ENCODE measurements at regions not wholly inside any gene's neighbourhood (a gene's known extent, or its start where the extent isn't known, plus 50 kb on each side); places are given as distances from the start of the nearest gene placed in this dataset.

DNA sequence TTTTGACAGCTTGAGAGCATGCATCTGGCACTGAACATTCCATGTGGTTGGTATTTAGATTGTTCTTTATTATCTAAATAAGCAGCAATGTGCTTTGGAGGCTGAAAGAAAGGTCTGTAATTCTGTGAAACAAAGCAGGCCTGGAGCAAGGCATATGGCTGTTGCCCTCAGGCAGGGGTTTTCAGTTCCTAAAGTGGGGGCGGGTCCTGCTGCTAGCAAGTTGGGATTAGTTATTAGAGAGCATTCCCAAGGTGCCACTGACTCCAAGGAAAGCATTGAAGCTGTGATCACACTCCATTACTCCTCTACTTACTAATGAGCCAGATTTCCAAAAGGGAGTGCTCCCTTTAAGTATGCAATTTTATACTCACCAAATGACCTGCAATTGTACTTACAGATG lies 432.2 kb downstream of the OLFM4 start:
- Mint-ChIP-seq H3K4me3 (no peak overlapping the region), H3K4me1 (no peaks in the 10 kb centered on the region), H3K36me3 (ENCODE audit: low read depth) (no peaks in the 10 kb centered on the region), H3K9me3 (peaks cover 9% of the 10 kb centered on the region), H3K27ac (no peak overlapping the region), H3K27me3 (no peaks in the 10 kb centered on the region)
- ATAC-seq (replicated peaks) = no peak

DNA sequence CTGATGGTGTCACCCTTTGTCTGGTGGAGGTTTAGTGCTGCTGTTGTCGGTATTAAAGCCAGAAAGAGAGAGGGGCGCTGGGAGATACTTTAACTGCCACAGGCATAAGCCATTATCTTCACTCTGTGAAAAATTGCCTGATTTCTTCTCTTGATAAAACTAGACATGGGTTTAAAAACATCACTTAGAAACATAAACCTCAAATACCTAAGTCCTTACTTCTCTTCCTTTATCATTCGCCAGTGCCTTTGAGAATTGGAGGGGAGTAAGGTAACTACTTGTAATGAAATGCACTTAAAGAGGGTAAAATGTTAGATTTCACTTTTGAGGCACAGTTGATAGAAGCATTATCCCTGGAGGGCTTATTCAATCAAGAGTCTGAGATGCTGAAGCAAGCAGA lies 434.5 kb downstream of the OLFM4 start:
- Mint-ChIP-seq H3K9me3 (peaks cover 4% of the 10 kb centered on the region), H3K27me3 (no peaks in the 10 kb centered on the region), H3K36me3 (ENCODE audit: low read depth) (no peaks in the 10 kb centered on the region), H3K27ac (no peak overlapping the region), H3K4me3 (no peak overlapping the region), H3K4me1 (no peaks in the 10 kb centered on the region)
- no peak for ATAC-seq (replicated peaks)

DNA sequence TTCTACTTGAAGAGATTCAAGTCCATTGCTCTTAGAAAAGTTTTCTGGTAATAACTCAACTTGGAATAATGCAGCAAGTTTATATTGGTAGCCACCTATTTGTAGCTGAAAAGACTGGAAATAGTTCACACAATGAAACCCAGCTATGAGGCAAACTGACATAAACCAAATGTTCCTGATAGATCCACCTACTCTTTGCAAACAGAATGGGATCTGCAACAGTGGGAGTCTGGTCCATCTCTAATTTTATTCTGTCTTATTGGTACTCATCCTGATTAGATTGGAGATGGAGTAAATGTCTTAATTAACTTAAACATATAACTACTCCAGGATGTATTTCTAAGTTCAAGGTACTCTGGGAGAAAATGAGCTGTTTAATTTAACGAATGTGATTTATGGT lies 438.0 kb downstream of the OLFM4 start:
- ATAC-seq (replicated peaks) = no peak
- Mint-ChIP-seq H3K9me3 (no peaks in the 10 kb centered on the region), H3K36me3 (ENCODE audit: low read depth) (no peaks in the 10 kb centered on the region), H3K27me3 (no peaks in the 10 kb centered on the region), H3K4me1 (no peaks in the 10 kb centered on the region), H3K27ac (no peak overlapping the region), H3K4me3 (no peak overlapping the region)

DNA sequence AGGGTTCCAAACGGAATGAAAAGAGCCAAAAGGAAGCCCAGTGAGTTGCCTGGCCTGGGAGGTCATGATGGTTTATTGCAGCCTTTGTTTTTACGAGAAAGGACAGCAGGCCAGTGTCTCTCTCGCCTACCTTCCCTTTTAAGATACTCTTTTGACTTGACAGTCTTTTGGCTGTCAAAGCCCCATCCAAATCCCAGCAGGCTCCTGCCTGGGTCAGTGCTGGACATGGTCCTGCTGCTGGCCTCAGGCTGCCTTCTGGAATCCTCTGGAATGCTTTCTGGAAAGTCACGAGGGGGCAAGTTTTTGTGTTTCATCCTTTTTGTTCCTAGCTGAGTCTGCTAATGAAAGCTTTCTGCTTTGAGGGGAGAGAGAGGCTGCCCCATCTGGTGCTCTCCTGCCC lies 444.8 kb downstream of the OLFM4 start:
- ATAC-seq (replicated peaks) = no peak
- no peaks in the 10 kb centered on the region for H3K36me3 Mint-ChIP-seq (ENCODE audit: low read depth)
- H3K27ac Mint-ChIP-seq = no peak overlapping the region
- no peaks in the 10 kb centered on the region for H3K27me3 Mint-ChIP-seq
- no peaks in the 10 kb centered on the region for H3K4me1 Mint-ChIP-seq
- peaks cover 13% of the 10 kb centered on the region for H3K9me3 Mint-ChIP-seq
- H3K4me3 Mint-ChIP-seq = no peak overlapping the region

DNA sequence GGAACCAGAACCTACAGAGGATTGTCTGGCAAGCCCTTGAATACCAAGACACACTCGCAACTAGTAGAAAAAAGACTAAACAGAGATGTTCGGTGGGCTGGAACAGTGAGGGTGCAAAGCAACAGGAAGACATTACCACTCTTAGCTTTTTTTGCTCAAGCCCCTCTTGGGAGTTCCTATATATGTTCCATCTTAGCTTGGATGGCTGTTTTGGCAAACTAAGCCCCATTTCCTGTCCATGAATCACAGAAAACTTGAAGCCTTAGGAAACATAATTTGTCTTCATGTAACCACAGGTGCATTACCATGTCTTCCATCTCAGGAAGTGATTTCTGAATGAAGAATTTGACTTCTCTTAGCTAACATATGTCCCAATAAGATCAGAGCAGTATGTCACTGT lies 446.3 kb downstream of the OLFM4 start:
- H3K9me3 Mint-ChIP-seq = peaks cover 13% of the 10 kb centered on the region
- H3K27me3 Mint-ChIP-seq = no peaks in the 10 kb centered on the region
- H3K27ac Mint-ChIP-seq = no peak overlapping the region
- no peaks in the 10 kb centered on the region for H3K4me1 Mint-ChIP-seq
- no peak for ATAC-seq (replicated peaks)
- no peaks in the 10 kb centered on the region for H3K36me3 Mint-ChIP-seq (ENCODE audit: low read depth)
- no peak overlapping the region for H3K4me3 Mint-ChIP-seq

DNA sequence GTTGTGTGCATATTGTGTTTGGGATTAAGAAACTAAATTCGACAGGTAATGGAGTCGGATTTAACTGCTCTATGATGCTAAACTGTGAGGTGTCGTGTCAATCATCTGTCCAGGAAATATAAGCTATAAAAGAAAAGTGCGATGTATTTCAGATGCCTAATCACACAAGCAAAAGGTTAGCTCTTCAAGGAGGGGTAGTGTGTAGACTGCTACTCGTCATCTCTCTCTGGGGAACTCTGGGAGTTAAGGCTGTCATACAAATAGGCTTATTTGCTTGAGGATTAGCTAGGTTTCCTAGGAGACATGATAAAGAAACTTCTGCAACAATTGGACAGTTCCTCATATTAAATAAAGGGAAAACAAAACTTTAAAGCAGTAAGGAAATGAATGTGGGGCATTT lies 462.1 kb downstream of the OLFM4 start:
- Mint-ChIP-seq H3K9me3 (peaks cover 5% of the 10 kb centered on the region), H3K36me3 (ENCODE audit: low read depth) (no peaks in the 10 kb centered on the region), H3K27ac (no peak overlapping the region), H3K27me3 (no peaks in the 10 kb centered on the region), H3K4me1 (no peaks in the 10 kb centered on the region), H3K4me3 (no peak overlapping the region)
- ATAC-seq (replicated peaks) = no peak

DNA sequence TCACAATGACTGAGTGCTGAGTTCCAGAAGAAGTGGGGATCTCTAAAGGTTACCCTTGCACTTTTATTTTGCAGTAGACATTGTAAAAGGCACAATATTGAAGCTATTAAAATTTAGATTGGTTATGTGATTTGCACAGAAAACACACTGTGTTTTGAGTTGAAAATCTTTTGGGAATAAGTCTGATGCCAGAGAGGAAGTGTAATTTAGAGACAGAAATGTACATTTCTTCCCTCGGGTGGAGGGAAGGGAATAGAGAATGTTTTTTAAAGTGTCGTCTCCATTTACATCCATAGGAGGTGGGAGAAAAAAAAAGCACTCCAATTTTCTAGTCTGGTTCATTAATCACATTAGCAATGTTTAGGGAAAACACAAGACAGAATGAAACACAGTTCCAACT lies 465.8 kb downstream of the OLFM4 start:
- H3K27ac Mint-ChIP-seq = no peak overlapping the region
- H3K9me3 Mint-ChIP-seq = peaks cover 6% of the 10 kb centered on the region
- no peak overlapping the region for H3K4me3 Mint-ChIP-seq
- H3K36me3 Mint-ChIP-seq (ENCODE audit: low read depth) = no peaks in the 10 kb centered on the region
- H3K27me3 Mint-ChIP-seq = no peaks in the 10 kb centered on the region
- H3K4me1 Mint-ChIP-seq = no peaks in the 10 kb centered on the region
- no peak for ATAC-seq (replicated peaks)

- peaks cover 16% of the 10 kb centered on the region for H3K9me3 Mint-ChIP-seq
- H3K4me3 Mint-ChIP-seq = no peak overlapping the region
- no peaks in the 10 kb centered on the region for H3K4me1 Mint-ChIP-seq
- no peak for ATAC-seq (replicated peaks)
- no peak overlapping the region for H3K27ac Mint-ChIP-seq
- H3K36me3 Mint-ChIP-seq (ENCODE audit: low read depth) = no peaks in the 10 kb centered on the region
- no peaks in the 10 kb centered on the region for H3K27me3 Mint-ChIP-seq
Measured at GRCh38 chr13:53499576-53500133, 471.0 kb downstream of the OLFM4 start.

DNA sequence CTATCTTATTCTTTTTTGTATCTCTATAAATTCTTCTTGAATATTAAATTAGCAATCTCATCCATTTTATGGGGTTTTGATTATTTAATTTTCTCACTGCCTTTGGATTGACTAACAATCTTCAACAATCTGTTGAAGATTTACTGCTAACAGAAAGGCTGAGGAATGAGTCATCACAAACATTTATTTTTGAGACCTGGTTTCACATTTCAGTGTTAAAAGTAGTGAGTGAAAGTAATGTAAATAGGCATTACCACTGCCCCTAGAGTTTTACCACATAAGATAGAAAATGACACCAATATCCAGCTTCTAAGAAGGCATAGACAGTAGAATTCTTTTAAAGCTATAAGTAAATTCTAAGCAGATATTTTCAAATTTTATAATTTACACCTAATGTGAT lies 472.8 kb downstream of the OLFM4 start:
- H3K9me3 Mint-ChIP-seq = peaks cover 14% of the 10 kb centered on the region
- H3K4me3 Mint-ChIP-seq = no peak overlapping the region
- no peaks in the 10 kb centered on the region for H3K36me3 Mint-ChIP-seq (ENCODE audit: low read depth)
- no peaks in the 10 kb centered on the region for H3K27me3 Mint-ChIP-seq
- no peak overlapping the region for H3K27ac Mint-ChIP-seq
- no peak for ATAC-seq (replicated peaks)
- no peaks in the 10 kb centered on the region for H3K4me1 Mint-ChIP-seq

GRCh38 chr13:53507741-53508140 lies 479.1 kb downstream of the OLFM4 start:
- H3K27me3 Mint-ChIP-seq = no peaks in the 10 kb centered on the region
- ATAC-seq (replicated peaks) = no peak
- H3K9me3 Mint-ChIP-seq = peaks cover 21% of the 10 kb centered on the region
- no peaks in the 10 kb centered on the region for H3K4me1 Mint-ChIP-seq
- no peak overlapping the region for H3K27ac Mint-ChIP-seq
- H3K4me3 Mint-ChIP-seq = no peak overlapping the region
- H3K36me3 Mint-ChIP-seq (ENCODE audit: low read depth) = no peaks in the 10 kb centered on the region

DNA sequence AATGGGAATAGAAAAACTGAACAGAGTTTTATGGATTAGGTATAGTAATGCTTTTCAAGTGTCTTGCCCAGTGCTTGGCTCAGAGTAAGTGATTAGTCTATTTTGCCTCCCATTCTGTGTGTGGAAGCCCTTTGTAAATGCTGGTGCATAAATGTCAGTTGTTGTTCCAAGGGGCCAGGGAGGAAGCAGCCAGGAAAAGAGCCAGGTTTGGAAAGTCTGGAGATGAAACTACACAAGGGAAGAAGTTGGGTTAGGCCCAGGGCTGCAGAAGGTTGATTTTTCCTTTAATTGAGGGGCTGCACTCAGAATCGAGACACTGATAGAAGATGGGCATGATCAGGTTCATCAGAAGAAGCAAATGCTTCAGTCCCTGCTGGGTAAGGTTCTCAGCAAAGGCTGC lies 484.0 kb downstream of the OLFM4 start:
- no peak for ATAC-seq (replicated peaks)
- Mint-ChIP-seq H3K36me3 (ENCODE audit: low read depth) (no peaks in the 10 kb centered on the region), H3K9me3 (peaks cover 10% of the 10 kb centered on the region), H3K4me1 (no peaks in the 10 kb centered on the region), H3K27me3 (no peaks in the 10 kb centered on the region), H3K4me3 (no peak overlapping the region), H3K27ac (no peak overlapping the region)

DNA sequence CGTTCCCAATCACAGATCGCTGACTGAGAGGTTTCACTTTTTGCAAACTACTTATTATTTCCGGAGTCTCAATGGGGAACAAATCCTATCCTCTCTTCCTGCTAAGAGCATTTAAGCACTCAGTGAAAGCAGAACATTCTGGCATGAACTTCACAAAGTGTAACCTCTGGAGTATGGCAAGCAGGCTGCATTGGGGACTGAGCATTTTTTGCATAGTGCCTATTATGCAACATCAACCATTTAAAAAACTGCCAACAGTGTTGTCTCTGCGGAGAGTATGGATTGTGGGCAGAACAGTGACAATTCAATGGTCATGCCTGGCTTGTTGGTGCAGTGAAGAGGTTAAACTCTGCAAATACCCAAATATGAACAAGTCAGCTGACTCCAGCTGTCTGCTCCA lies 484.6 kb downstream of the OLFM4 start:
- Mint-ChIP-seq H3K4me3 (no peak overlapping the region), H3K27me3 (no peaks in the 10 kb centered on the region), H3K4me1 (no peaks in the 10 kb centered on the region), H3K36me3 (ENCODE audit: low read depth) (no peaks in the 10 kb centered on the region), H3K9me3 (peaks cover 10% of the 10 kb centered on the region), H3K27ac (no peak overlapping the region)
- no peak for ATAC-seq (replicated peaks)

DNA sequence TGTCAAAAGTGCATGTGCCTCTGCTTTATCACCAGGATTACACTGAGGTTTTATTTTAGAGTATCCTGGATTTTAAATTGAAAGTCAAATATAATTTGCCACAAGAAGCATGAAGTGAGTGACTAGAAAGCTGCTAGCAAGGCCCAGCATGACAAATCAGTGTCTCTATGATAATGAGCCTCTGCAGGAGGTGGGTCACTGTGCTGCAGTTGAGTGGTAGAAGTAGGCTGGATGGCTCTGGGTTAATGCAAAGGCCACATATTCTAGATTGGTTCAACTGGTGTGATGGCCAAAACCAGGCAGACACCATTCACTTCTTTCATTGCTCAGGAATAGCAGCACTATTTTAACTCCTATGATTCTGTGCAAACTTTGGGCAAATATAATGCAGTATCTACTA lies 491.5 kb downstream of the OLFM4 start:
- H3K4me1 Mint-ChIP-seq = no peaks in the 10 kb centered on the region
- no peak overlapping the region for H3K4me3 Mint-ChIP-seq
- no peaks in the 10 kb centered on the region for H3K27me3 Mint-ChIP-seq
- H3K36me3 Mint-ChIP-seq (ENCODE audit: low read depth) = no peaks in the 10 kb centered on the region
- no peak for ATAC-seq (replicated peaks)
- no peaks in the 10 kb centered on the region for H3K9me3 Mint-ChIP-seq
- H3K27ac Mint-ChIP-seq = no peak overlapping the region

GRCh38 chr13:53522034-53522433 lies 493.4 kb downstream of the OLFM4 start:
- H3K36me3 Mint-ChIP-seq (ENCODE audit: low read depth) = no peaks in the 10 kb centered on the region
- H3K27ac Mint-ChIP-seq = no peak overlapping the region
- H3K9me3 Mint-ChIP-seq = no peaks in the 10 kb centered on the region
- no peak overlapping the region for H3K4me3 Mint-ChIP-seq
- no peaks in the 10 kb centered on the region for H3K4me1 Mint-ChIP-seq
- no peaks in the 10 kb centered on the region for H3K27me3 Mint-ChIP-seq
- no peak for ATAC-seq (replicated peaks)

DNA sequence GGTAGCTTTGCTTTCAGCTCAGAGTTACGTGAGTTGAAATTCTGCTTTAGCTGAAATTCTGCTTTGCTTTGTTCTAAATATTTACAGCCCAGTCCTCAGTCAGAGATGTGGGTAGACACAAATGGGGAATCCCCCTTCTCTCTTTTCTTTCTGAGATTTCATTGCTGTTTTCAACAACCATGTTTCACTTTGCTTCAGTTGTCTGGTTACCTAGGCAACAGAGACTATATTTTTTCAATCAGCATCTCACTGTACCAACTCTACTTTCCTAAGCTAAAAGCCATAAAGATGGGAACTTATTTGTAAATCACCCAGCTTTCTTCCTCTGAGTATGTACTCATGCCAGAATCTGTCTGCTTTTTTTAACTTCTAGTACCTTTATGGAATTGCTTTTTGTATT lies 509.0 kb downstream of the OLFM4 start:
- H3K27ac Mint-ChIP-seq = no peak overlapping the region
- no peaks in the 10 kb centered on the region for H3K4me1 Mint-ChIP-seq
- H3K36me3 Mint-ChIP-seq (ENCODE audit: low read depth) = no peaks in the 10 kb centered on the region
- H3K27me3 Mint-ChIP-seq = no peaks in the 10 kb centered on the region
- no peak overlapping the region for H3K4me3 Mint-ChIP-seq
- H3K9me3 Mint-ChIP-seq = peaks cover 3% of the 10 kb centered on the region
- no peak for ATAC-seq (replicated peaks)

DNA sequence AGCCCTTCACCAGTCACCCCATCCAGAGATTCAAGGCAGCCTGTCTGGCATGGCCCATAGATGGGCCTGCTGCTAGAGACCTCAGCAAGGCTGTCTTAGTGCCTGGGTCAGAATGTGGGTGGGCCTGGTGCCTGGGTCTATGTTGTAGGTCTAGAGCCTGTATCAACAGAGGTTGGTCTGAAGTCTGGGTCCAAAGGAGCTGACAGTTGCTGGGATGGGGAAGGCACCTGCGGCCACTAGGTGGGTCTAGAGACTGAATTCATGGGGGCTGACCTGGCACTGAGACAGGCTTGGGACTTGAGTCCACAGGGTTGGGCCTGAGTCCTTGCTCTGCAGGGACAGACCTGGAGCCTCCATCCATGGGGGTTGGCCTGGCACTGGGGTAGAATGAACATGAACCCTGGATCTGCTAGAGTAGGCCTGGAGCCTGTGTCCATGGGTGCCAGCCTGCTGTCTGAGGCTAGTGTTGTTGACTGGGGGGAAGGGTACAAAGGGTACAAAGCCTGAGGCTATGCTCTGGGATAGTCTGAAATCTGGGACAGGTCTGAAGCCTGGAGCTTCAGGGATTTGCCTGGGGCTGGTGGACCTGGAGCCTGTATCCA lies 516.8 kb downstream of the OLFM4 start:
- Mint-ChIP-seq H3K9me3 (peaks cover 19% of the 10 kb centered on the region), H3K4me1 (no peaks in the 10 kb centered on the region), H3K4me3 (no peak overlapping the region), H3K27me3 (no peaks in the 10 kb centered on the region), H3K36me3 (ENCODE audit: low read depth) (no peaks in the 10 kb centered on the region), H3K27ac (no peak overlapping the region)
- no peak for ATAC-seq (replicated peaks)
